Activated T-cell treated with anti-CD3 and anti-CD28 coated beads for 1 hour (primary cell): ENCODE measurements at regions not wholly inside any gene's neighbourhood (a gene's known extent, or its start where the extent isn't known, plus 50 kb on each side); places are given as distances from the start of the nearest gene placed in this dataset.
A peak's percentile ranks its signal among the peaks of the same experiment; 100 is the strongest.
"Not testable (repeated sequence)": the region's sequence is repeated elsewhere in the genome, so short reads cannot be mapped to it uniquely, and the experiment has no call there.

ENCODE experiments used
- DNase-seq: peaks from one replicate; pipeline ENCODE4 v3.0.0-alpha.2; 2020; ENCODE audit warnings: low read depth

GRCh38 chr17:21551081-21551881 lies 141.0 kb upstream of the KCNJ18 start:
- peak; percentile 80 for DNase-seq

DNA sequence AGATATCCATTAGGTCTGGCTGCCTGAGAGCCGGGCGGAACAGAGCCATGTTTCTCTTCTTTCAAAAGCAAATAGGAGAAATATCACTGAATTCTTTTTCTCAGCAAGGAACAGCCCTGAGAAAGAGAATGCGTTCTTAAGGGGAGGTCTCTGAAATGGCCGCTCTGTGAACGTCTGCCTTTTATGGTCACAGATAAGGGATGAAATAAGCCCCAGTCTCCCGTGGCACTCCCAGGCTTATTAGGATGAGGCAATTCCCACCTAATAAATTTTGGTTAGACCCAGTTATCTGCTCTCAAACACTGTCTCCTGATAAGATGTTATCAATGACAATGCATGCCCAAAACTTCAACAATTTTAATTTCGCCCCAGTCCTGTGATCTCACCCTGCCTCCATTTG lies 133.4 kb upstream of the KCNJ18 start:
- DNase-seq, result not testable (repeated sequence)

DNA sequence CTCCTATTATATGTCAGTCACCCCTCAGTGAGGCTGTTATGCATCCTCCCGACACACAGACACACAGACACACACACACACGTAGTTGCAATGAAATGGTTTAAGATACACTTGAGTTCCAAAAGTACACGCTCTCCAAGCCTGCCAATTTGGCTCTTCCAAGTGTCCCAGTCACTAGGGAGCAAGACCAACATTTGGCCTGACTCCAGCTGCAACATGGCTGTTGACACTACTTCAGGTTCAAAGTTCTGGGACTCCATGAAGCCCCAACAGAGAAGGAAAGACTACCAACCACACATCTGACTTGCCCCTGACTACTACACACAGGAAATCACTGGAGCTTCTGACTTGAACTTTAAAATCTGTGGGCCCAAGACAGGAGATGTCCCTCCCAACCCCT lies 128.1 kb upstream of the KCNJ18 start:
- no peak for DNase-seq

- not testable (repeated sequence) for DNase-seq
Observed at GRCh38 chr17:21564757-21565156, 127.6 kb upstream of the KCNJ18 start.

DNA sequence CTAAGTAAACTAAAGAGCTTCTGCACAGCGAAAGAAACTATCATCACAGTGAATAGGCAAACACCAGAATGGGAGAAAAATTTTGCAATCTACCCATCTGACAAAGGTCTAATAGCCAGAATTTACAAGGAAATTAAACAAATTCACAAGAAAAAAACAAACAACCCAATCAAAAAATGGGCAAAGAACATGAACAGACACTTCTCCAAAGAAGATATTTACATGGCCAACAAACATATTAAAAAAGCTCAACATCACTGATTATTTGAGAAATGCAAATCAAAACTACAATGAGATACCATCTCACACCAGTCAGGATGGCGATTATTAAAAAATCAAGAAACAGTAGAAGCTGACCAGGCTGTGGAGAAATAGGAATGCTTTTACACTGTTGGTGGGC lies 121.9 kb upstream of the KCNJ18 start:
- not testable (repeated sequence) for DNase-seq

DNA sequence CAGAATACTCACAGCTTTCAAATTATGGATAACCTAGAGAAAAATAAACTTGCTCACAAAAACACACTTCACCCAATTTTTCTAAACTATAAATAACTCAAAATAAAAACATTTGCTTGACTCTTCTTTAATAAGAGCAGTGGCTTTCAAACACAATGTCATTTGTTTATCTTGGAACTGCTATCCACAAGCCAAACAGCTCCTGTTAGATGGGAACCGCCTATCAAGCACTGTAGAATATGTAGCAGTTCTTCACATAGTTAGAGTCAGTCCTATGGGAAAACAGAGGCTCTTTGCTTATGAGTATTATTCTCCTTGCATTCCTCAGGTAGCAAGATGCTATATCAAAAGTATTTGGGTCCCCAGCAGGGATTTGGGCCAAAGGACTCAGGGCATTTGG lies 120.2 kb upstream of the KCNJ18 start:
- DNase-seq, result not testable (repeated sequence)

DNA sequence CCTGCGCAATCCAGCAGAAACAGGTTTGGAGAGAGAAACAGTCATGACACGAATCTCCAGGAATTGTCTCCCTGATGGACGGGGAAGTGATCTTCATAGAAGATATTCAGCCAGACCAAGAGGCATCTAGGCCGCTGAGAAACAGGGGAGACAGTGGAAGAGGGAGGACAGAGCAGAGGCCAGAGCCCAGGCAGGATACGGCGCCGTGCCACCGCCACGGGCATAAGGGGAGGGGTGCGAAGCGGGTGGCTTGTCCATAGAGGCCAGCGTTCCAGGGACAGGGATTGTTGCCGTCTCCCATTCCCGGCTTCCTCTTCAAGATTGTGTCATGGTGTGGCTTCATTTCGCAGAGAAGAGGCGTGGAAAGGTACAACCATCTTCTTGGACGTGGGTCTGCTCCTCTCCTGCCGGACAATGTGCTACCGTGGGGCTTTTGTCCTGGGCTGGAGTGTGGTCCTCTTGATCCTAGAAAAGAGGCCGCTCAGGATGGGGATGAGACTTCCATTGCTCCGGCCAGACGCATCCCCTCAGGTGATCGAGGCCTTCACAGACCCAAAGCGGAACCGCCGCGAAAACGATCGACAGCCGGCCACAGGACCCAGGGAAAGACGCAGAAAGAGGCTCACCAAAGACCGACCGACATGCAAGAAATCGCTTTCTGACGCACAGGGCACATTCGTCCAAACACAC lies 118.9 kb upstream of the KCNJ18 start:
- not testable (repeated sequence) for DNase-seq

DNA sequence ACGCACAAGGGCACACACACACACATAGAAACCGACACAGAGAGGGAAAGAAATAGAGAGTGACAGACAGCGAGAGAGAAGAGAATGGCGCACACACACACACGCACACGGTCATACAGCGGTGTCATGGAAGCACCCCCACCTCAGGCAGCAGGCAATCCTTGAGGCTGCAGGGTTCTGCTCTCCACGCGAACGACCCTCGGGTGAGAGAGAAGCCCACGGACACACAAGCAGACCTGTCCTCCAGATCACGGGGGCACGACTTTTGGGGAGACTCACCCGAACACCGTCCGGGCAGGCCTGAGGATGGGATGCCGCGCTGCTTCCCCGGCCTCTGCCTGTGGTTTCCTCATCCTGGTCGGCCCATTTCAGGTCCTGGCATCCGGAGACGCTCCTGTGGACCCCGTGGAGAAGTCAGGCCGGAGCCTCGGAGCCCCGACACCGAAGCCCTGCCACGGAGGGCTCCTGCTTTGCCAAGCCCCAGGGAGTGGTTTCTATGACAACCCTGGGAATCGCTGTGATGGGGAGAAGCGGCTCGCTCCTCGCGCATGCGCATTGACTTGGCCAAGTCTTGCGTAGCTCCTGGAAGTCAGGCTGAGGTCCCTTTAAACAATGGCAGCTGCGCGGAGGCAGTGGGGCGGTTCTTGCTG lies 118.2 kb upstream of the KCNJ18 start:
- peak; percentile 26 for DNase-seq

GRCh38 chr17:21574611-21575255 lies 117.6 kb upstream of the KCNJ18 start:
- DNase-seq, result not testable (repeated sequence)

DNA sequence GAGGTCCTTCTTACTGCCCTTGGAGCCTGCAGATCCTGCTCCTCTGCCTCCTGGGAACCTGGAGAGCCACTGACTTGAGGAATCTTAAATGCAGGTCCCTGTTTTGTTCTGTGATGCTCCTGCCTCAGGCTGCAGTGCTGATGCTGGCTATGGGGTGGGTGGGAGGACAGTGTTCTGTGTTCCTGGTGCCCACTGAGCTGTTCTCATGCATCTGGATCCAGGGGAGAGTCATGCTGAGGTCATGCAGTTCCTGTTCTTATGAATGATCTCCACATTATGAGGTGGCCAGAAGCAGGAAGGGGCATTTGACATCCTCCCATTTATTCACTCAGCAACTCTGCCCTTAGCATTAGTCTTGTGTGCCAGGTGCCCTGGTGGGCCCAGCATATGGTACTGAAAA lies 113.5 kb upstream of the KCNJ18 start:
- not testable (repeated sequence) for DNase-seq

DNA sequence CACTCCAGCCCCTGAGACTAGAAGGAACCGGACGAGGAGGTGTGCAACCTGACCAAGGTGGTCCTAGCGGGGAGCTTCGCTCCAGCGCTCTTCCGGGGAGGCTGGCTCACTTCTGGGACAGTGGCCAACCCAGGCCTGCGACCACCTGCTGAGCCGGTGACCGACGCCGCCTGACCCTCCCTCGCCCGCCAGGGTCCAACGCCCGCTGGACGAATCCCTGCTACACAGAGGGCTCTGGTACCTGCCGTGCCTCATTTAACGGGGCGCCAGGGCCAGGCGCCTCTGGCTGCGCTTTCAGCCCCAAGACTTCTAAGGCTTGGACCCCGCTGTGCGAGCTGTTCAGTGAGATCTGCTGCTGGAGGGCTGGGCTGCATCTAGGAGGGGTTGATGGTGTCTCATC lies 99.5 kb upstream of the KCNJ18 start:
- no peak for DNase-seq

DNA sequence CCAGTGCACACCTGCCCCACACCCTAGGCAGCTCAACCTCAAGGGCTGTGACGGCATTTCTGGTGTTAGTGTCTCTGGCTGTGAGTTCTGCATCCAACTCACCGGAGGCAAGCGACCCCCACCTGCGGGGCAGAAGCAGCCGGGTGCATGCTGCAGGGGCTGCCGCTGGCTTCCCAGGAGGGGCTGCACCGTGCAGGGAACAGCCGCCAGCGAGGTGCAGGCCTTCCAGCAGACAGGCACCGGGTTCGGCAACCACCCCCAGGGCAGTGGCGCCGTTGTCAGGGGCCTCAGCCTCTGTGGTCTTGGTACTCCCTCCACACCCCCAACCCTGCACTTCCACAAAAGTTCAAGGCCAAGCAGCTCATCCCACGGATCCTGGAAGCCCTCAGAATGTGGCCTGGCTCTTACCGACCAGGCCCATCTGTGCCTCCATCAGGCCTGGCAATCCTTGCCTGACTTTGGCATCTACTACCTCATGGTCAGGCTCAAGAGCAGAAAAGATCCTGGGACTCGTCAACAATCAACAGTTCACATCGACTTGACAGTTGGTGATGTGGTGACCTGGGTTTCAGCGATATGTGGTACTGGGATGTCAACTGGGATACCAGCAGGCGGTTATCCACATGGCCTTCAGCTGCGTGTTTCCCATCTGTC lies 98.7 kb upstream of the KCNJ18 start:
- DNase-seq, result not testable (repeated sequence)

GRCh38 chr17:21595086-21595485 lies 97.2 kb upstream of the KCNJ18 start:
- no peak for DNase-seq

DNA sequence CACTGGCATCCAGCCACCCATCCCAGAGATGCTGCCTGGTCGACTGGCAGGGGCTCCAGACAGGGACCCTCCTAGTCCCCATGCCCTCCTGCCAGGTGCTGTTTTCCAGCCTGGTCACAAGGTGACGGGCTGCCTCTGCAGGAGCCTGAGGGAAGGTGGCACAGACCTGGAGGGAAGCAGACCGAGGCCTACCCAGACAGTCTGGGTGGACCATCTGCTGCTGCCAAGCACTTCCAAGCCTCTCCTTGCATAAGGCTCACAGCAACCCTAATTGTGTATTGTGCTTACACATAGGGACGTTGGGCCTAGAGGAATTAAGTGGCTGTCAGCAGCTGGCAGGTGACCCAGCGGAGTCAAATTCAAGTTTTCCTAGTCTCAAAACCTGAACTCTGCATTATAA lies 90.1 kb upstream of the KCNJ18 start:
- no peak for DNase-seq

DNA sequence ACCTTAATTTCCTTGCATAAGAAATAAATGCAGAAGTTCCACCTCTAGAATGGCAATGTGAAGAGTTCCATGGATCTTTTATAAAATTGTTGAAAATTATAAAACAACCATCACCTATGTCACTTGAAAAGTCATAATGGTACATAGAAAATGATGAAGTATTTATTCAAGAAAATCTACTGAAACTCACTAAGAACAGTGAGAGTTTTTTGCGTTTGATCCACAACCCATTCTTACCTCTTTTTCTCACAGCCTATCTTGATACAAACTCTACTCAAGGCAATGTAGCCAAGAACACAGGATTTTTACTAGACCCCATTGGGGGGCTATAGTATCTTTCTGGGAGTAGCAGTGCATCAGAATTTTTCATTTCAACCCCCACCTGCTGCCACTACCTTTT lies 89.0 kb upstream of the KCNJ18 start:
- not testable (repeated sequence) for DNase-seq

- not testable (repeated sequence) for DNase-seq
Observed at GRCh38 chr17:21611443-21611842, 80.9 kb upstream of the KCNJ18 start.

DNA sequence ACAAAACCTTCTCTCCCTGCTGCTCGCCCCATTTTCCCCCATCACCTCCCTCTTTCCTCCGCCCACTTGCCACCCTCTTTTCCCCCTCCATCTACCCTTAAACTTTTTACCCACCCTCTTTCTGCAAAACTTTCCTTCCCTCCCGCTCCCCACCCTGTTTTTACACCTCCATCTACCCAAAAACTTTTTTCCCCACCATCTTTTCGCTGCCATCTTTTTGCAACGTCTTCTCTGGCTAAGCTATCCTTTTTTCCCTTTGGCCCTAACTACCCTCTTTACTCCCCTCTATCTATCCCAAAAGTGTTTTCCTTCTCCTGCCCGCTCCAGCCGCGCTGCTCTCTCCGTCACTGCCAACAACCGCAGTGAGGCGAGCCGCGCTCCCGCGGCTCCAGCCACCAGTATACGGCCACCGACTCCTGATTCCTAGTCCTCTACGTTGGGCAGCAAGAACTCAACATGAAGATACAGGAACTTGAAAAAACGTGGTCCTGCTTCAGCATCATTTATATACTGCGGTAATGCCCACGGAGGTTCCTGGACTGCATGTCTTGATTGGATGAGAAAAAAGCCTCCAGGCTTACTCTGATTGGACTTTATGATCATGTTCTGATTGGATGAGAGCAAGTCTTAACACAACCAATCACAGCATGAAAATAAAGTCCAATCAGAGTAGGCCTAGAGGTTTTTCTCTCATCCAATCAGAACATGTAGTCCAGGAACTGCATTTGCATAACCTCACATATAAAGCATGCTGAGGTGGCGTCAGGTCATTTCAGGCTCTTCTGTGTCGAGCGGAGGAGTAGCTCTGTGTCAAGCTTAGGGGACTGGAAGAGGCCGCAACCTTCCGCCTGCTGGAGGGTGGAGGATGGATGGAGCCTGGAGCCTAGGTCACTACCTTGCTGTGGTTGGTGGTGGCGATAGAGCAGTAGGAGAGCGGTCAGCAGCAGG lies 79.9 kb upstream of the KCNJ18 start:
- not testable (repeated sequence) for DNase-seq

DNA sequence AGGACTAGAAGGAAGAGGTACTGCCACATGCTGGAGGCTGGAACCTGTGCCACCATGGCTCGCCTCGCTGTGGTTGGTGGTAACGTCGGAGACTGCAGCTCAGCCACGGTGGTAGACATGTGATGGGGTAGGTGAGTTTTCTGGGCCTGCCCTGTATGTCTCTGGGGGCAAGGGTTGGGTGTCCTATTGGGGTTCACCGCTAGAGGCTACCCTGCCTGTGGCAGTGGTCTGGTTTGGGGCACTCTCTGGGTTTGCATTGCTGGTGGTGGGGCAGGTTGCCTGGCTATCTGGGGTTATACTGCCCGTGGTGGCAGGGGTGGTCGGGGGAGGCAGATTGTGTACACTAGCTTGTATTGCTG lies 79.3 kb upstream of the KCNJ18 start:
- no peak for DNase-seq

- DNase-seq, result not testable (repeated sequence)
Observed at GRCh38 chr17:21626987-21627386, 65.3 kb upstream of the KCNJ18 start.
